ENCODE measurements at regions not wholly inside any gene's neighbourhood (a gene's known extent, or its start where the extent isn't known, plus 50 kb on each side); places are given as distances from the start of the nearest gene placed in this dataset.

DNA sequence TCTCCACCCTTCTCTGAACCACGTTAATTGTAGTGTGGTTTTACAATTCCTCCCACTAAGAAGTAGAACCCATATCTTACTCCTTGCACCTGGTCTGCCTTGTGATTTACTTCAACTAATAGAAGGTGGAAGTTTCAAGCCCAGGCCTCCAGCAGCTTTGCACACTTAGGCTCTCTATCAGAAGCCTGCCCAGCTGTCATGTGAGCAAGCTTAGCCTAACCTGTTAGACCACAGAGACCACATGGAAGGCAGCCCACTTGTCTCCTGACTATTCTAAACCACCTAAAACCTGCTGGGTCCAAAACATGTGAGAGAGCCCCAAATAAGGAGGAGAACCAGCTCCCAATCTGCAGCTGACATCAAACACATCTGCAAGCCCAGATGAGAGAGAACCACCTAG lies 127.6 kb upstream of the BTBD3 start:
- TF ChIP-seq, protein P1, sequence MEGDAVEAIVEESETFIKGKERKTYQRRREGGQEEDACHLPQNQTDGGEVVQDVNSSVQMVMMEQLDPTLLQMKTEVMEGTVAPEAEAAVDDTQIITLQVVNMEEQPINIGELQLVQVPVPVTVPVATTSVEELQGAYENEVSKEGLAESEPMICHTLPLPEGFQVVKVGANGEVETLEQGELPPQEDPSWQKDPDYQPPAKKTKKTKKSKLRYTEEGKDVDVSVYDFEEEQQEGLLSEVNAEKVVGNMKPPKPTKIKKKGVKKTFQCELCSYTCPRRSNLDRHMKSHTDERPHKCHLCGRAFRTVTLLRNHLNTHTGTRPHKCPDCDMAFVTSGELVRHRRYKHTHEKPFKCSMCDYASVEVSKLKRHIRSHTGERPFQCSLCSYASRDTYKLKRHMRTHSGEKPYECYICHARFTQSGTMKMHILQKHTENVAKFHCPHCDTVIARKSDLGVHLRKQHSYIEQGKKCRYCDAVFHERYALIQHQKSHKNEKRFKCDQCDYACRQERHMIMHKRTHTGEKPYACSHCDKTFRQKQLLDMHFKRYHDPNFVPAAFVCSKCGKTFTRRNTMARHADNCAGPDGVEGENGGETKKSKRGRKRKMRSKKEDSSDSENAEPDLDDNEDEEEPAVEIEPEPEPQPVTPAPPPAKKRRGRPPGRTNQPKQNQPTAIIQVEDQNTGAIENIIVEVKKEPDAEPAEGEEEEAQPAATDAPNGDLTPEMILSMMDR (IDR thresholded peaks at IDR 0.05; ENCODE audit: poor library complexity, severe bottlenecking): no peak
- TF ChIP-seq POLR2AphosphoS5 (IDR thresholded peaks at IDR 0.05) (no peak), RAD21 (conservative IDR thresholded peaks at IDR 0.05) (no peak)

All from neural cell (in vitro differentiated cells).